GM18867 (cell line): ENCODE measurements at regions not wholly inside any gene's neighbourhood (a gene's known extent, or its start where the extent isn't known, plus 50 kb on each side); places are given as distances from the start of the nearest gene placed in this dataset.
"Not testable (repeated sequence)": the region's sequence is repeated elsewhere in the genome, so short reads cannot be mapped to it uniquely, and the experiment has no call there.

Experiments
- ATAC-seq: cut with Tn5 transposase; IDR thresholded peaks from one replicate; pipeline ENCODE4 v1.9.1; 2021; ENCODE audit warnings: mild to moderate bottlenecking, moderate library complexity; ENCODE audit not compliant: unreplicated experiment

GRCh38 chr9:21533597-21533996 is 51.5 kb upstream of the IFNE start:
- no peak for ATAC-seq

DNA sequence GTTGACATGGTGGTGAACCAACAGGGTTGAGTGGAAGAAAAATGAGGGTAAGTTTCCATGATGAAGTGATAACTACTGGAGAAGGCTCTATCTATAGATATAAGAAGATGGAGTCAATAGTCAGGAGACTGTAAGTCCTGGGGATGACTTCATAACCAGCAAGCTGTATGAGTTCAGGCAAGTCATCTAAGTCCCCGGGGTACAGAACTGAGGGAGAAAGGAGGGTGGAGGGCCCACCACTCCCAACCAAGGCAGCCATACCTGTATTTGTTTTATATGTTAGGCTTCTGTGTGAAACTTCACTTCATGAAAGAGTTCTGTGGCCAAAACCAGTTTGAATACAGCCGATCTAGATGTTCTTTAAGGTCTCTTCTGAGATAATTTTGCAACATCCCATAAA is 53.3 kb upstream of the IFNE start:
- no peak for ATAC-seq

- no peak for ATAC-seq
Measured at GRCh38 chr9:21542787-21543186, 60.7 kb upstream of the IFNE start.

GRCh38 chr9:21543187-21543586 is 61.1 kb upstream of the IFNE start:
- ATAC-seq, result no peak

- not testable (repeated sequence) for ATAC-seq
Measured at GRCh38 chr9:21543816-21544215, 61.7 kb upstream of the IFNE start.

DNA sequence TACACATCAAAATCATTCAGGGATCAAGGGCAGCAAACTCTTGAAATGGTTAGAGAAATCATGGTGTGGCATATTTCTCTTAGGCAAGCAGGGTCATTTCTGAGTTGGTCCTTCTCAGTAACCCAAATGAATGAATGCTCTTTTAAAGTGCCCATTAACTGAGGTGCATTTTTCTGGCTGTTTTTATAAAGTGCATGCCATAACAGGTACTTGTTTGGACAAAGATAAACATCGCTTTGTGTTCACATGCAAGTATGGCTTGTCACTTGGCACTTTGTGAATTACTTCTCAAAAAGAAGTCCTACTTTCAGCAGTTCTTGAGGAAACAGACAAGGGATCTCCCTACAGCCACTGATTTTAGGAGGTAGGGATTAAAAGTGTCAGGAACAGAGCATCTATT is 64.8 kb upstream of the IFNE start:
- ATAC-seq, result no peak

DNA sequence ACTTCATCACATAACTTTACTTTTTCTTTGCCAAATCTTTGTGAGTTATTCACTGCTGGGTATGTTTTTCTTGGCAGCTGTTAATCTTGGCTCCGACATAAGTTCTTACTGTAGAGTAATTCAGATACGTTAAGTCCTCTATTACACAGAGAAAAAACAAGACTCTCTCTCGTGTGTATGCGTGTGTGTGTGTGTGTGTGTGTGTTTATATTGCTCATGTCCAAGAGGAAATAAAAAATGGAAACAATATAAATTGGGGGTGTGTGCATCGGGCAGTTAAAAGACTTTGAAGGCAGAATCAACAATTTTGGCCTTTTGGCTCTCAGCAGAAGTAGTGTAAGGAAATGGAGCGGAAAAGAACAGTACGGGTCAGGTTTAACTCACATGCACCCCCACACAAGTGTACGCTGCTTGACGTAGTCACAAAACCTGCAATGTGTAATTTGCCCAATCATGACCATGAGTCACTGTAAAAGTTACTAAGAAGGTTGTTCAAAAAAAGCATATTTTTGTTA is 67.2 kb upstream of the IFNE start:
- ATAC-seq, result no peak

DNA sequence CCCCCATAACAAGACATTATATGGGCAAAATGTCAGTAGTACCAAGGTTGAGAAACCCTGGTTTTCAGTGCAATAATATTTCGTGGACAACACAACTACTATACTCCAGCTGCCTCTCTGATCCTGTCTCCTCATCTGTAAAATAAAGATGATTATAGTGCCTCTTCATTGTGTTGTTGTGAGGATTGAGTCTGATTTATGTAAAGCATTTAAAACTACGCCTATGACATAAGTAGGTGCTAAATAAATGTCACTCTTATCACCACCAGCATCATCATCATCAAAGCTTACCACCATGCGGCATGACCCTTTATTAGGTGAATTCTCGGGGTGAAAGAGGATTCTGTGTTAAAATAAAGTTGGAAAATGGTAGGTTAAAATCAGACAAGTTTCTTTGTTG is 67.8 kb upstream of the IFNE start:
- ATAC-seq, result no peak

- no peak for ATAC-seq
Measured at GRCh38 chr9:21550392-21550791, 68.3 kb upstream of the IFNE start.

DNA sequence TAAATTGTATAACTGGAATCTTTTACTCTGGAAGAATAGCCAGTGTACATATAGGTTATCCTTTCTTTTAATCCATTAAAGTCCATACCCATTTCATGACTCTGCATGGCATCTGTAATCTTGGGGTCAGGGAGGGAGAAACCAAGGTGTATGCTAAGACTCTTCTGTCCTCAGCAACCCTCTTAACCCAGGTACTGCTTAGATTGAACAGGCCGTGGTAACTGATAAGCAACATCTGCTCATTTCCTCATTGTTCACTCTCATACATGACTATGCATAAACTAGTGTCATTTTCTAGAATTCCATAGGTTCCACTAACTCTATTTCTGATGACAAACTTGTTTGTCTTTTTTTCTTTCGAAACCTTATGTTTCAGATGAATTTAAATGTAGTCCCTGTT is 69.3 kb upstream of the IFNE start:
- no peak for ATAC-seq

- ATAC-seq, result no peak
Measured at GRCh38 chr9:21552244-21553170, 70.4 kb upstream of the IFNE start.

- no peak for ATAC-seq
Measured at GRCh38 chr9:21553441-21553840, 71.3 kb upstream of the IFNE start.

- ATAC-seq, result no peak
Measured at GRCh38 chr9:21554813-21555212, 72.7 kb upstream of the IFNE start.

DNA sequence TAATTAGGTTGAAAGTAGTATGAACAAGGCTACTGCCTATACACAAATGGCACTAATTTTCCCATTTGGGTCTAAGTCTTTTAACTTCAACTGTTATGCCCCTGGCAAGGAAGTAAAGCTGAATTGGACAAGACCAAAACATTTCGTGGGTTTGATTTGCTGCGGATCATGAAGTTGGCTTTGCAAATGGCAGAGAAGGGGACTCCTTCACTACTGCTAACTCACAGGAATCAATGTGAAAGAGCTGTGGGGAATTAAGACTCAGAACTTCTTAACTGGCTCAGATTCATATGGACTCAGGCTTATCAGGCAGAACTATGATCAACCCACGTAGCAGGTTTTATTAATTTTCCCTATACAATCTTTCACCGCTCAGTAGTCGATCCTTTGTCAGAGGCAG is 73.8 kb upstream of the IFNE start:
- no peak for ATAC-seq

DNA sequence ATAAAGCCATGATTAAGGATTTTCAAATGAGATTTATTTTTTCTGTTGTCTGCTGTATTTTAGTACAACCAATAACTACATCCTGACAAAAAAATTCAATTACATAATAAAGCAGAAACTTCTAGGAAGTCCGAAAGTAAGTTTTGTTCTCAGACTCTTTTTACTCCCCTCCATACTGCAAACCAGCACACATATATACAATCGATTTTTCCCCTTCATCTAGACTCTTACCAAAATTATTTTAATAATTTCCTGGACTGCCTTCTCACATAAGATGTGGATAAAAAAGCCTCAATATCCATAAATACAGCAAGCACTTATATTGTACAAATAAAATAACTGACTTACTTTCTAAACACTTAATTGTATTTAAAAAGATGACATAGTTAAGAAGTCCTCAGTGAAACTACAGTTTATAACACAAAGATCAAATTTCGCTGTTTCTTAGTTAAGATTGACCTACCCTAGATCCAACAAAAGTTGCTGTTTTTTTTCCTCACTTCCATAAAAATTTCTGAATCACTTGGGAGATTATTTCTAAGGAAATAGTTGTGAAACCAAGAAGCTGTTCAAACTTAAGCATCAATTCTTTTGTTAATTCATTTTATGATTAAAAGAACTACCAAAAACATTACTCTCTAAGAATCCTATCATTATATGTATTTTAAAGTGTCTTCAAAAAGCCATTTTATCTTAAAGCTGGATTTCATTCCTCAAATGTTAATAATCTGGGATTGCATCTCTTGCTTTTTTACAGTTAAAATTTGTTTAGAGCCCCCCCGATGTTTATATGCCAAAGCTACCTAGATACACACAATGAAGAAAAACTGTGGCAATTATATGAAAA is 74.7 kb upstream of the IFNE start:
- ATAC-seq, result no peak

DNA sequence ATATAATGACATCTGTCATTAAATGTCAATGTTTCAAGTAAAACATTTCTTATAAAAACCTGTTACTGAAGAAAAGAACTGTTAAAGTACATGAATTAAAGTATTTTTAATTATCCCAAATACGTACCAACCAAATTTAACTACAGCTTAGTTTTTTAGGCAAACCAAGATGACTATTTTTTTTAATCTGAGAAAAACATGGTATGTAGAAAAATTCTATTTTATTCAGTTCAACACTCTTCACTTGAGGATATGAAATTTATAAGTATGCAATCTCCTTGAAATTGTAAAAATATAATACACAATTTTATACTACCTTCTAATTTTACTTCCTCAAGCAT is 75.3 kb upstream of the IFNE start:
- no peak for ATAC-seq

GRCh38 chr9:21558079-21558478 is 76.0 kb upstream of the IFNE start:
- ATAC-seq, result no peak

DNA sequence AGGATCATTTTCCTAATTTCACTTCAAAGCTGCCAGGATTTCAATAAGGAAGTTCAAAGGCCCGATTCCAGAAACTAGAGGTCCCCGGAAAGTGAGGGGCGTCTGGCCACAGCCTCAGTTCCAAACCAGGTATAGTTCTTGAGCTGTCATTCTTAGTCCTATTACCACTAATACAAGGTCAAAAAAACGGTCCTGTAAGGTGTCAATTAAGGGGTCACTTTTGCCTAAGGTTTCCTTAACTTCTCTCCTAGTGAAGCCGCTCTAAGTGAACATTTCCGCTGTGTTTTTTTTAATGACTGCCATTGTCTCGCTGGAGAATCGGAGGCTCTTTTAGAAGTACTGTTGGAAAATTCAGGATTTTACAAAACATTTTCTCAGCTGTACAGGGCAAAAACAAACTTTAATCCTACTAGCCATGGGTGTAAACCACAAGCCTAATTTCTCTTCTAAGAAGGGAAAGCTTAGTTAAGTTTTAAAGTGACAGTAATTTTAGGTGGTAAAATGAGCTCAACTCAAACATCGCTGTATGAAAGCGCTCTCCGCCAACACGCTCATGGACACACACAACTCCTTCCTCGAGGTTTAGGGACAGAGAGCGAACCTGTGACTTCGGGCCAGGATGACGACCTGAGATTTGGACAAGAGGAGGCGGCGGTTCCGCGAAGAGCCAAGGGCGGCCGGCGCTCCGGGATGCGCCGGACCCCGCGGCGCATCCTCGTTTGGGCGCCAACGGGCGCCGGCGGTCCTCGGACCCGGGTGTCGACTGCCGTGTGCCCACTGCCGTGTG is 76.7 kb upstream of the IFNE start:
- ATAC-seq, result no peak

- no peak for ATAC-seq
Measured at GRCh38 chr9:21559402-21560280, 77.5 kb upstream of the IFNE start.

DNA sequence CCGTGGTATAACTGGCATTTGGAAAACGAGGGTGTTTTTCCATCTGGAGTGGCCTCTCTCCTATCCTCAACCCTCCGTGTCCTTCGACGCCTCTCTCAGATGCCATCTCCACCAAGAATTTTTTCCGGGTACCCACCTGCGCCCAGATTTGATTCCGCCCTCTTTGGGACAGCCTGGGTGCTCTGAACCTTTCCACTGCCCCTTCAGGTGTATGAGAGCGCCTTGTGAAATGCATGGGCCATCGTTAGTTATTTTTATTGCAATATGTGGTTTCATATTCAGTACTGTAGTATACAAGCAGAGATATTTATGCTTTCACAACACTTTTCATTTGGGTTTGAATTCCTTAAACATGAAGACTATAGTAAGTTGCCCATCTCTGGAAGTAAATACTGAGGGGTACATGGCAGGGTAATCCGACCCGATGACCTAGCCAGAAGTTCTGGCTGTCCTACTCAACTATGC is 78.2 kb upstream of the IFNE start:
- ATAC-seq, result no peak
